ENCODE measurements at regions not wholly inside any gene's neighbourhood (a gene's known extent, or its start where the extent isn't known, plus 50 kb on each side); places are given as distances from the start of the nearest gene placed in this dataset.
"Not testable (repeated sequence)": the region's sequence is repeated elsewhere in the genome, so short reads cannot be mapped to it uniquely, and the experiment has no call there.

DNA sequence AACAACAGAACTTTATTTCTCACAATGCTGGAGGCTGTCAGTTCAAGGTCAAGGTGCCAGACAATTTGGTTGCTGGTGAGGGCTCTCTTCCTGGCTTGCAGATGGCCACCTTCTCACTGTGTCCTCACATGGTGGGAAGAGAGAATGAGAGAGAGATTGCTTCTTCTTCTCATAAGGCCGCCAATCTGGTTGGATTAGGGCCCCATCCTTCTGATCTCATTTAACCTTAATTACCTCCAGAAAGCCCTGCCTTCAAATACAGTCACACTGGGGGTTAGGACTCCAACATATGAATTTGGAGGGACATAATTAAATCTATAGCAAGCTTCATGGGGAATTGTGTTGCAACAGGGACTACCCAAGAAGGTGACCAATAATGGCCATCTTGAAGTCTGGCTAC lies 110.2 kb downstream of the LHX2 start:
- H3K9me3 Mint-ChIP-seq (ENCODE audit: unreplicated experiment): peaks cover 4% of the 10 kb centered on the region
- H3K36me3 Mint-ChIP-seq (ENCODE audit: unreplicated experiment): no peaks in the 10 kb centered on the region
- no peaks in the 10 kb centered on the region for H3K4me1 Mint-ChIP-seq (ENCODE audit: unreplicated experiment)
- H3K27me3 Mint-ChIP-seq (ENCODE audit: unreplicated experiment): peaks cover 34% of the 10 kb centered on the region
- TF ChIP-seq, protein P1, sequence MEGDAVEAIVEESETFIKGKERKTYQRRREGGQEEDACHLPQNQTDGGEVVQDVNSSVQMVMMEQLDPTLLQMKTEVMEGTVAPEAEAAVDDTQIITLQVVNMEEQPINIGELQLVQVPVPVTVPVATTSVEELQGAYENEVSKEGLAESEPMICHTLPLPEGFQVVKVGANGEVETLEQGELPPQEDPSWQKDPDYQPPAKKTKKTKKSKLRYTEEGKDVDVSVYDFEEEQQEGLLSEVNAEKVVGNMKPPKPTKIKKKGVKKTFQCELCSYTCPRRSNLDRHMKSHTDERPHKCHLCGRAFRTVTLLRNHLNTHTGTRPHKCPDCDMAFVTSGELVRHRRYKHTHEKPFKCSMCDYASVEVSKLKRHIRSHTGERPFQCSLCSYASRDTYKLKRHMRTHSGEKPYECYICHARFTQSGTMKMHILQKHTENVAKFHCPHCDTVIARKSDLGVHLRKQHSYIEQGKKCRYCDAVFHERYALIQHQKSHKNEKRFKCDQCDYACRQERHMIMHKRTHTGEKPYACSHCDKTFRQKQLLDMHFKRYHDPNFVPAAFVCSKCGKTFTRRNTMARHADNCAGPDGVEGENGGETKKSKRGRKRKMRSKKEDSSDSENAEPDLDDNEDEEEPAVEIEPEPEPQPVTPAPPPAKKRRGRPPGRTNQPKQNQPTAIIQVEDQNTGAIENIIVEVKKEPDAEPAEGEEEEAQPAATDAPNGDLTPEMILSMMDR (IDR thresholded peaks at IDR 0.05): no peak
- no peak overlapping the region for H3K27ac Mint-ChIP-seq (ENCODE audit: unreplicated experiment)
- no peak for DNase-seq (ENCODE audit: extremely low spot score, unreplicated experiment)
- H3K4me3 Mint-ChIP-seq (ENCODE audit: unreplicated experiment): no peak overlapping the region

DNA sequence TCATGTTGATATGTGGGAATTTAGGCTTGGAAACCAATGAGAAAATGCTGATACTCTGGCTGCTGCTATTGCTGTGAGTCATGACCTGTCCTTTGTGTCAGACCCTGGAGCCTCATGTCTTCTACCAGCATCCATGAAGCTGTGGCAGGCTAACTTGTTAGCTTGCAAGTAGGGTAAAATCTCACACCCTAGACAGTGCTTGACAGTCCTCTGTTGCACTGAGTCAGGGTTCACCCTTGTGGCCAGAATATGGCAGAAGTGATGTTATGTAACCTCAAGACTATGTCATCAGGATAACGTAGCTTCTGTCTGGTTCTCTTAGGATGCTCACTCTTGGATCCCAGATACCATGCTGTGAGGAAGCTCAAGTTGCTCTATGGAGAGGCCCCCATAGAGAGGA lies 110.8 kb downstream of the LHX2 start:
- H3K4me1 Mint-ChIP-seq (ENCODE audit: unreplicated experiment): no peaks in the 10 kb centered on the region
- no peak overlapping the region for H3K4me3 Mint-ChIP-seq (ENCODE audit: unreplicated experiment)
- DNase-seq (ENCODE audit: extremely low spot score, unreplicated experiment): no peak
- TF ChIP-seq, protein P1 (IDR thresholded peaks at IDR 0.05): no peak
- peaks cover 30% of the 10 kb centered on the region for H3K27me3 Mint-ChIP-seq (ENCODE audit: unreplicated experiment)
- H3K27ac Mint-ChIP-seq (ENCODE audit: unreplicated experiment): no peak overlapping the region
- no peaks in the 10 kb centered on the region for H3K9me3 Mint-ChIP-seq (ENCODE audit: unreplicated experiment)
- no peaks in the 10 kb centered on the region for H3K36me3 Mint-ChIP-seq (ENCODE audit: unreplicated experiment)

GRCh38 chr9:124122813-124123462 lies 111.4 kb downstream of the LHX2 start:
- H3K4me3 Mint-ChIP-seq (ENCODE audit: unreplicated experiment): no peak overlapping the region
- peaks cover 26% of the 10 kb centered on the region for H3K27me3 Mint-ChIP-seq (ENCODE audit: unreplicated experiment)
- H3K4me1 Mint-ChIP-seq (ENCODE audit: unreplicated experiment): no peaks in the 10 kb centered on the region
- H3K27ac Mint-ChIP-seq (ENCODE audit: unreplicated experiment): no peak overlapping the region
- TF ChIP-seq, protein P1 (IDR thresholded peaks at IDR 0.05): peak; percentile 46
- no peaks in the 10 kb centered on the region for H3K36me3 Mint-ChIP-seq (ENCODE audit: unreplicated experiment)
- DNase-seq (ENCODE audit: extremely low spot score, unreplicated experiment): no peak
- no peaks in the 10 kb centered on the region for H3K9me3 Mint-ChIP-seq (ENCODE audit: unreplicated experiment)

DNA sequence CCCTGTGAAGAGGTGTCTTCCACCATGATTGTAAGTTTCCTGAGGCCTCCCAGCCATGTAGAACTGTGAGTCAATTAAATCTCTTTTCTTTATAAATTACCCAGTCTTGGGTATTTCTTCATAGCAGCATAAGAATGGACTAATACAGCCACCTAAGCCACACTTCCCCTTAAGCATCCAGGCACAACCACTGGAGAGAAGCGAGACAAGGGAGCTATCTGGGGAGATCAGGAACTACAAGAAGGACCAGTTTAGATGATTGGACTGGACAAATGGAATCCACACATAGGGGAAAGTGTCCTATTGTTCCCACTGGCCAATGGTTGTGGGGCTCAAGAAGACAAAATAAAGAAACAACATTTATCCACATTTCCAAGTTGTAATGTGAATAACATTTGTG lies 112.1 kb downstream of the LHX2 start:
- not testable (repeated sequence) for H3K27ac Mint-ChIP-seq (ENCODE audit: unreplicated experiment)

DNA sequence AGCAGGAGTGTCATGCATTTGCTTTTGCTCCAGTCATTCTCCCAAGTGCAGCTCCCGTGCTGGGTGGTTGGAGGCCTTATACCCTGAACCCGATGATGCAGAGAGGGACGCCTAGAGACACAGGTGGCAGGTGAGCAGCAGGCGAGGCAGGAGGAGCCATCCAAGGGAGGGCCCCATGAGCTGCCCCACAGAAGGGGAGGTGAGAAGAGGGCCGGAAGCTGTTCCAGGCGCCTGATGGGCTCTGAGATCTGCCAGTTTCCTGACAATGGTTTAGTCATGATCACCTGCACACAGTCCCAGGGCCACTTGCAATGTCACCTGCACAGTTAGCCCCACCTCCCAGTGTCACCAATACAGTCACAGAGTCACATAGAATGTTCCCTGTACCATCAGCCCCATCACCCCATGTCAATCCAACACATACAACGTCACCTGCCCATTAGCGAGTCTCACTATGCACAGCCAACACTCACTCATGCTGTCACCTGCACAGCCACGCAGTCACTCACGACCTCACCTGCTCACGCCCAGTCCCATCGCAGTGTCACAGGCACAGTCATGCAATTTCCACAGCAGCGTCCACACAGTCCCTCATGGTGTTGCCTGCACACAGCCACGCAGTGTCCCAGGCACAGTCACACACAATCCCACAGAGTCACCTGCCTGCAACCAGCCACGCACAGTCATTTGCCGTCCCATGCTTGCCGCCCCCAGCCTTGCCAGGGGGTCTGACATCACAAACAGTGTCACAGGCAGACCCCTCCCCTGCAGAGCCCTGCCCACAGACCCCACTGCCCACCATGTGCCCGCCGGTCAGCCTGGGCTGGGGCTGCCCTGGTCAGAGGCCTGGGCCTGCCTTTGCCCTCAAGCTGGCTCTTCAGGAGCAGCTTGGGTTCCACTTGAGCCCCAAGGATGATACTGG lies 113.4 kb downstream of the LHX2 start:
- Mint-ChIP-seq H3K27ac (ENCODE audit: unreplicated experiment) (no peak overlapping the region), H3K9me3 (ENCODE audit: unreplicated experiment) (no peaks in the 10 kb centered on the region), H3K4me1 (ENCODE audit: unreplicated experiment) (peaks cover 1% of the 10 kb centered on the region), H3K4me3 (ENCODE audit: unreplicated experiment) (no peak overlapping the region), H3K36me3 (ENCODE audit: unreplicated experiment) (no peaks in the 10 kb centered on the region), H3K27me3 (ENCODE audit: unreplicated experiment) (peaks cover 11% of the 10 kb centered on the region)
- TF ChIP-seq, protein P1 (IDR thresholded peaks at IDR 0.05): no peak
- DNase-seq (ENCODE audit: extremely low spot score, unreplicated experiment): no peak

More for the DNA sequence above, 112.1 kb downstream of the LHX2 start:
- DNase-seq (ENCODE audit: extremely low spot score, unreplicated experiment); H3K4me3 Mint-ChIP-seq (ENCODE audit: unreplicated experiment); H3K4me1 Mint-ChIP-seq (ENCODE audit: unreplicated experiment); H3K9me3 Mint-ChIP-seq (ENCODE audit: unreplicated experiment); H3K36me3 Mint-ChIP-seq (ENCODE audit: unreplicated experiment): not testable (repeated sequence)
- H3K27me3 Mint-ChIP-seq (ENCODE audit: unreplicated experiment): peaks cover 25% of the 10 kb centered on the region

Data from osteocyte (in vitro differentiated cells).